HepG2 (cell line): ENCODE measurements at regions not wholly inside any gene's neighbourhood (a gene's known extent, or its start where the extent isn't known, plus 50 kb on each side); places are given as distances from the start of the nearest gene placed in this dataset.

Experiments
- ATAC-seq: fragments of 200-7000 bp; cut with Tn5 transposase; 3 replicates; pipeline ENCODE4 v1.9.1; 2020; ENCODE audit warnings: mild to moderate bottlenecking, moderate library complexity
- BruUV-seq: library from RNA; stranded (reverse); fragments of 400-500 nt; replicated peaks from 2 replicates; lab custom pipeline; 2021; lab: Mats Ljungman, UMichigan
- CTCF ChIA-PET: fragments of 300-600 bp; formaldehyde crosslinking; extraction: SDS; loops from one replicate; lab custom pipeline; 2021; ENCODE audit warnings: low total read pairs, inconsistent platforms, low intra/inter-chr PET ratio; lab: Yijun Ruan, JAX
- POLR2A ChIA-PET: fragments of 350-600 bp; sonication (Branson Sonifier 250); formaldehyde crosslinking; loops from one replicate; lab custom pipeline; 2020; ENCODE audit warnings: antibody characterized with exemption, inconsistent platforms; lab: Yijun Ruan, JAX
- DNase-seq: peaks from one replicate; pipeline ENCODE4 v3.0.0-alpha.2; 2015; ENCODE audit warnings: low spot score
- FAIRE-seq: peaks from 3 replicates; lab custom pipeline; 2011; peaks lifted over from hg19 to GRCh38; lab: Jason Lieb, UNC
- H2AFZ ChIP-seq: one replicate; pipeline ENCODE4 v1.6.1; 2011; ENCODE audit warnings: low read length, inconsistent platforms
- H3K27ac ChIP-seq: fragments of 300-600 bp; 3 replicates; pipeline ENCODE4 v1.8.0; 2011; ENCODE audit warnings: mixed run types, mild to moderate bottlenecking, mixed read lengths, low read length, inconsistent platforms; ENCODE audit not compliant: insufficient read depth; ENCODE audit errors: extremely low read length
- H3K27me3 ChIP-seq, 2 experiments: fragments of 200-600 bp in 1 of 2; 2 replicates in 1 of 2; 3 replicates in 1 of 2; pipeline versions ENCODE4 v1.6.0 to v1.8.0; 2011; ENCODE audit warnings: low read length in 2 of 2, mild to moderate bottlenecking in 2 of 2, moderate library complexity in 2 of 2, inconsistent platforms in 1 of 2; ENCODE audit not compliant: insufficient read depth in 2 of 2, control insufficient read depth in 1 of 2
- H3K36me3 ChIP-seq, 2 experiments: fragments of 200-600 bp in 1 of 2; replicated peaks in 1 of 2; 2 replicates in 1 of 2; 3 replicates in 1 of 2; pipeline versions ENCODE4 v1.5.1 to v1.8.0; 2011; ENCODE audit warnings: low read length in 2 of 2, inconsistent platforms in 1 of 2; ENCODE audit not compliant: insufficient read depth in 2 of 2, control insufficient read depth in 1 of 2
- H3K4me1 ChIP-seq: 2 replicates; pipeline ENCODE4 v1.5.1; 2012; ENCODE audit warnings: low read length, inconsistent platforms; ENCODE audit not compliant: insufficient read depth
- H3K4me2 ChIP-seq: 2 replicates; pipeline ENCODE4 v1.6.0; 2011; ENCODE audit warnings: low read depth, low read length, inconsistent platforms
- H3K4me3 ChIP-seq, 3 experiments: fragments of 200-600 bp in 1 of 3; sonication (generic), shearing (Covaris generic) in 1 of 3; replicated peaks in 1 of 3; 2 replicates each; pipeline ENCODE4 v1.5.1; 2011 to 2016; ENCODE audit warnings: low read length in 3 of 3, inconsistent platforms in 2 of 3, low read depth in 2 of 3, mild to moderate bottlenecking in 2 of 3, control low read depth in 1 of 3, mixed read lengths in 1 of 3; ENCODE audit not compliant: insufficient read depth in 1 of 3
- H3K79me2 ChIP-seq: one replicate; pipeline ENCODE4 v1.6.1; 2011; ENCODE audit warnings: low read length, inconsistent platforms; ENCODE audit not compliant: insufficient read depth
- H3K9ac ChIP-seq: 2 replicates; pipeline ENCODE4 v1.6.0; 2011; ENCODE audit warnings: mild to moderate bottlenecking, low read depth, low read length, inconsistent platforms; ENCODE audit not compliant: insufficient read depth
- H3K9me3 ChIP-seq: 2 replicates; pipeline ENCODE4 v1.5.1; 2012; ENCODE audit warnings: mild to moderate bottlenecking, low read length
- H4K20me1 ChIP-seq: 2 replicates; pipeline ENCODE4 v1.6.0; 2011; ENCODE audit warnings: inconsistent platforms, mild to moderate bottlenecking, low read length, moderate library complexity; ENCODE audit not compliant: insufficient read depth
- CBX1 ChIP-seq: IDR thresholded peaks from one replicate; pipeline ENCODE4 v1.6.1; 2016; ENCODE audit warnings: antibody characterized with exemption, low read depth
- FLYWCH1 ChIP-seq: sonication (generic); formaldehyde crosslinking; IDR thresholded peaks from 2 replicates; pipeline ENCODE4 v1.8.1; 2023; ENCODE audit warnings: mild to moderate bottlenecking, missing genetic modification reagents
- FOXA3 ChIP-seq: IDR thresholded peaks from 2 replicates; pipeline ENCODE4 v1.6.1; 2016; ENCODE audit warnings: missing genetic modification reagents, missing compliant biosample characterization
- FOXK1 ChIP-seq: sonication (generic); formaldehyde crosslinking; IDR thresholded peaks from 2 replicates; pipeline ENCODE4 v1.4.0; 2020; ENCODE audit warnings: low read depth, missing genetic modification reagents, borderline replicate concordance
- MAFK ChIP-seq, 2 experiments: IDR thresholded peaks in 1 of 2; conservative IDR thresholded peaks in 1 of 2; 2 replicates each; pipeline ENCODE4 v1.6.1; 2011; ENCODE audit warnings: improper control_type of control experiment in 2 of 2, low read length in 2 of 2
- NBN ChIP-seq: fragments of 450-650 bp; conservative IDR thresholded peaks from 2 replicates; pipeline ENCODE4 v1.6.1; 2017
- SALL2 ChIP-seq: sonication (generic); formaldehyde crosslinking; IDR thresholded peaks from 2 replicates; pipeline ENCODE4 v1.8.1; 2023; ENCODE audit warnings: mild to moderate bottlenecking, missing genetic modification reagents, inconsistent platforms
- ZBTB33 ChIP-seq: sonication (generic); formaldehyde crosslinking; IDR thresholded peaks from 2 replicates; pipeline ENCODE4 v1.4.0; 2020; ENCODE audit warnings: missing genetic modification reagents
- ZNF136 ChIP-seq: sonication (generic); formaldehyde crosslinking; IDR thresholded peaks from 2 replicates; pipeline ENCODE4 v1.8.1; 2022; ENCODE audit warnings: low read depth, mild to moderate bottlenecking, moderate library complexity, missing genetic modification reagents
- ZNF20 ChIP-seq: sonication (generic); formaldehyde crosslinking; IDR thresholded peaks from 2 replicates; pipeline ENCODE4 v1.4.0; 2020; ENCODE audit warnings: mild to moderate bottlenecking, moderate library complexity, missing genetic modification reagents
- ZNF205 ChIP-seq: IDR thresholded peaks from 2 replicates; pipeline ENCODE4 v1.6.1; 2018; ENCODE audit warnings: missing biosample characterization, missing genetic modification reagents
- ZNF24 ChIP-seq: fragments of 450-650 bp; IDR thresholded peaks from 2 replicates; pipeline ENCODE4 v1.6.1; 2017; ENCODE audit warnings: antibody characterized with exemption, mild to moderate bottlenecking
- ZNF33B ChIP-seq: sonication (generic); formaldehyde crosslinking; IDR thresholded peaks from 2 replicates; pipeline ENCODE4 v1.5.1; 2020; ENCODE audit warnings: mild to moderate bottlenecking, missing genetic modification reagents
- ZNF383 ChIP-seq: sonication (generic); formaldehyde crosslinking; IDR thresholded peaks from 2 replicates; pipeline ENCODE4 v1.4.0; 2020; ENCODE audit warnings: missing genetic modification reagents, mild to moderate bottlenecking, borderline replicate concordance
- ZNF513 ChIP-seq: sonication (generic); formaldehyde crosslinking; conservative IDR thresholded peaks from 2 replicates; pipeline ENCODE4 v1.5.0; 2020; ENCODE audit warnings: missing genetic modification reagents
- ZSCAN12 ChIP-seq: sonication (generic); formaldehyde crosslinking; IDR thresholded peaks from 2 replicates; pipeline ENCODE4 v1.9.0; 2021; ENCODE audit warnings: mild to moderate bottlenecking, missing genetic modification reagents
- WGBS: methylation state at CpG from one replicate; pipeline ENCODE4 v1.1.6; 2017; ENCODE audit warnings: low lambda C conversion rate; 5-methylcytosine and 5-hydroxymethylcytosine counted together
- in situ Hi-C: cut with HindIII; loops from 2 replicates; pipeline ENCODE4 v1.10.0; 2017; ENCODE audit warnings: low pct_unique_long_range_greater_than_20kb; ENCODE audit not compliant: extremely low pct_ligation_motif_present
- intact Hi-C: fragments of 100-400 bp; cut with micrococcal nuclease; formaldehyde crosslinking; loops from one replicate; pipeline ENCODE4 v1.10.0; 2022; ENCODE audit not compliant: unreplicated experiment
- TF ChIP-seq, protein P1 (sequence below): sonication (generic); formaldehyde crosslinking; IDR thresholded peaks from 2 replicates; pipeline ENCODE4 v1.5.0; 2020; ENCODE audit warnings: missing genetic modification reagents
- TF ChIP-seq, protein P2 (sequence below): sonication (generic); formaldehyde crosslinking; IDR thresholded peaks from 2 replicates; pipeline ENCODE4 v1.8.1; 2022; ENCODE audit warnings: mild to moderate bottlenecking, missing genetic modification reagents
- TF ChIP-seq, protein P3 (sequence below): sonication (generic); IDR thresholded peaks from 2 replicates; pipeline ENCODE4 v1.6.1; 2016; ENCODE audit warnings: low read depth, borderline replicate concordance

GRCh38 chr2:163990541-163990940, 254.7 kb upstream of the FIGN start:
- no peak overlapping the region for H3K27ac ChIP-seq
- H3K9me3 ChIP-seq: no peaks in the 10 kb centered on the region
- ATAC-seq (no peak), FAIRE-seq (no peak), DNase-seq (no peak)
- H4K20me1 ChIP-seq: no peaks in the 10 kb centered on the region
- no peaks in the 10 kb centered on the region for H3K79me2 ChIP-seq
- BruUV-seq: no TSS peak
- no peak overlapping the region for H2AFZ ChIP-seq
- 9% methylated on average over 2 of the region's 2 CpGs for WGBS
- in situ Hi-C loops (no loop called here), intact Hi-C loops (no loop called here)
- H3K27me3 ChIP-seq: no peaks in the 10 kb centered on the region
- no peak overlapping the region for H3K9ac ChIP-seq
- no peak overlapping the region for H3K4me2 ChIP-seq
- H3K36me3 ChIP-seq: no peaks in the 10 kb centered on the region
- POLR2A ChIA-PET: no interaction called here
- no peaks in the 10 kb centered on the region for H3K4me1 ChIP-seq
- CTCF ChIA-PET: no interaction called here
- no peak overlapping the region for H3K4me3 ChIP-seq
- no peak for TF ChIP-seq ZSCAN12 (CRISPR knock-in tag)
- no peak for TF ChIP-seq NBN
- no peak for TF ChIP-seq ZNF33B (CRISPR knock-in tag)
- TF ChIP-seq, protein P1, sequence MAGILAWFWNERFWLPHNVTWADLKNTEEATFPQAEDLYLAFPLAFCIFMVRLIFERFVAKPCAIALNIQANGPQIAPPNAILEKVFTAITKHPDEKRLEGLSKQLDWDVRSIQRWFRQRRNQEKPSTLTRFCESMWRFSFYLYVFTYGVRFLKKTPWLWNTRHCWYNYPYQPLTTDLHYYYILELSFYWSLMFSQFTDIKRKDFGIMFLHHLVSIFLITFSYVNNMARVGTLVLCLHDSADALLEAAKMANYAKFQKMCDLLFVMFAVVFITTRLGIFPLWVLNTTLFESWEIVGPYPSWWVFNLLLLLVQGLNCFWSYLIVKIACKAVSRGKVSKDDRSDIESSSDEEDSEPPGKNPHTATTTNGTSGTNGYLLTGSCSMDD (CRISPR knock-in tag): no peak
- no peak for TF ChIP-seq ZBTB33
- no peak for TF ChIP-seq FOXK1 (CRISPR knock-in tag)
- TF ChIP-seq CBX1: no peak
- TF ChIP-seq FOXA3 (CRISPR knock-in tag): no peak
- TF ChIP-seq ZNF205 (CRISPR knock-in tag): no peak
- TF ChIP-seq SALL2 (CRISPR knock-in tag): no peak
- TF ChIP-seq ZNF383 (CRISPR knock-in tag): no peak
- TF ChIP-seq ZNF136 (CRISPR knock-in tag): no peak
- no peak for TF ChIP-seq FLYWCH1
- TF ChIP-seq, protein P2, sequence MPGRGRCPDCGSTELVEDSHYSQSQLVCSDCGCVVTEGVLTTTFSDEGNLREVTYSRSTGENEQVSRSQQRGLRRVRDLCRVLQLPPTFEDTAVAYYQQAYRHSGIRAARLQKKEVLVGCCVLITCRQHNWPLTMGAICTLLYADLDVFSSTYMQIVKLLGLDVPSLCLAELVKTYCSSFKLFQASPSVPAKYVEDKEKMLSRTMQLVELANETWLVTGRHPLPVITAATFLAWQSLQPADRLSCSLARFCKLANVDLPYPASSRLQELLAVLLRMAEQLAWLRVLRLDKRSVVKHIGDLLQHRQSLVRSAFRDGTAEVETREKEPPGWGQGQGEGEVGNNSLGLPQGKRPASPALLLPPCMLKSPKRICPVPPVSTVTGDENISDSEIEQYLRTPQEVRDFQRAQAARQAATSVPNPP: no peak
- no peak for TF ChIP-seq ZNF513 (CRISPR knock-in tag)
- TF ChIP-seq, protein P3, sequence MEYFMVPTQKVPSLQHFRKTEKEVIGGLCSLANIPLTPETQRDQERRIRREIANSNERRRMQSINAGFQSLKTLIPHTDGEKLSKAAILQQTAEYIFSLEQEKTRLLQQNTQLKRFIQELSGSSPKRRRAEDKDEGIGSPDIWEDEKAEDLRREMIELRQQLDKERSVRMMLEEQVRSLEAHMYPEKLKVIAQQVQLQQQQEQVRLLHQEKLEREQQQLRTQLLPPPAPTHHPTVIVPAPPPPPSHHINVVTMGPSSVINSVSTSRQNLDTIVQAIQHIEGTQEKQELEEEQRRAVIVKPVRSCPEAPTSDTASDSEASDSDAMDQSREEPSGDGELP: no peak
- TF ChIP-seq ZNF24: no peak
- TF ChIP-seq MAFK (conservative IDR thresholded peaks at IDR 0.05 in 1 of 2, IDR thresholded peaks at IDR 0.05 in 1 of 2; ENCODE audit: low read length in 2 of 2): no peak
- no peak for TF ChIP-seq ZNF20
